MM.1S (cell line): ENCODE measurements at regions not wholly inside any gene's neighbourhood (a gene's known extent, or its start where the extent isn't known, plus 50 kb on each side); places are given as distances from the start of the nearest gene placed in this dataset.

Experiments
- DNase-seq: peaks from one replicate; pipeline ENCODE4 v3.0.0-alpha.2; 2015
- H2AFZ ChIP-seq: fragments of 300-600 bp; sonication (generic); 2 replicates; pipeline ENCODE4 v1.6.0; 2016; ENCODE audit warnings: antibody characterized with exemption, low read length
- H3F3A ChIP-seq: fragments of 300-600 bp; sonication (generic); 2 replicates; pipeline ENCODE4 v1.6.1; 2016; ENCODE audit warnings: mild to moderate bottlenecking, antibody characterized with exemption, low read length, moderate library complexity, mixed read lengths; ENCODE audit not compliant: insufficient read depth
- H3K27ac ChIP-seq: fragments of 300-600 bp; sonication (generic); 2 replicates; pipeline ENCODE4 v1.5.1; 2016; ENCODE audit warnings: mild to moderate bottlenecking, low read length
- H3K27me3 ChIP-seq: fragments of 300-600 bp; sonication (generic); replicated peaks from 2 replicates; pipeline ENCODE4 v1.6.0; 2016; ENCODE audit warnings: low read length; ENCODE audit not compliant: insufficient read depth
- H3K36me3 ChIP-seq: fragments of 300-600 bp; sonication (generic); replicated peaks from 2 replicates; pipeline ENCODE4 v1.6.1; 2016; ENCODE audit warnings: mild to moderate bottlenecking, low read length, mixed read lengths; ENCODE audit not compliant: insufficient read depth
- H3K4me1 ChIP-seq: fragments of 300-600 bp; sonication (generic); 2 replicates; pipeline ENCODE4 v1.6.1; 2016; ENCODE audit warnings: low read length, mixed read lengths
- H3K4me2 ChIP-seq: fragments of 300-600 bp; sonication (generic); 2 replicates; pipeline ENCODE4 v1.6.0; 2016; ENCODE audit warnings: low read depth, low read length
- H3K4me3 ChIP-seq: fragments of 300-600 bp; sonication (generic); 2 replicates; pipeline ENCODE4 v1.5.1; 2016; ENCODE audit warnings: low read length, mixed read lengths
- H3K79me2 ChIP-seq: fragments of 300-600 bp; sonication (generic); 2 replicates; pipeline ENCODE4 v1.6.1; 2016; ENCODE audit warnings: mixed run types, low read length, mixed read lengths
- H3K9ac ChIP-seq: fragments of 300-600 bp; sonication (generic); 2 replicates; pipeline ENCODE4 v1.6.1; 2016; ENCODE audit warnings: low read length, mixed read lengths
- H3K9me2 ChIP-seq: fragments of 300-600 bp; sonication (generic); replicated peaks from 2 replicates; pipeline ENCODE4 v1.6.1; 2016; ENCODE audit warnings: mild to moderate bottlenecking, low read length, mixed read lengths; ENCODE audit not compliant: insufficient read depth
- H3K9me3 ChIP-seq: fragments of 300-600 bp; sonication (generic); replicated peaks from 2 replicates; pipeline ENCODE4 v1.6.1; 2016; ENCODE audit warnings: mild to moderate bottlenecking, low read length, mixed read lengths; ENCODE audit not compliant: insufficient read depth
- H4K20me1 ChIP-seq: fragments of 300-600 bp; sonication (generic); 2 replicates; pipeline ENCODE4 v1.6.1; 2016; ENCODE audit warnings: mild to moderate bottlenecking, low read length, moderate library complexity, mixed read lengths; ENCODE audit not compliant: insufficient read depth
- CTCF ChIP-seq: fragments of 300-600 bp; sonication (generic); IDR thresholded peaks from 2 replicates; pipeline ENCODE4 v1.5.1; 2016; ENCODE audit warnings: antibody characterized with exemption, low read length, mixed read lengths
- EZH2 ChIP-seq: fragments of 300-600 bp; sonication (generic); optimal IDR thresholded peaks from 2 replicates; pipeline ENCODE3; 2017; ENCODE audit warnings: low read depth, mild to moderate bottlenecking, antibody characterized with exemption, low read length, mixed read lengths
- EZH2phosphoT487 ChIP-seq: fragments of 300-600 bp; sonication (generic); IDR thresholded peaks from 2 replicates; pipeline ENCODE4 v1.6.1; 2018; ENCODE audit warnings: antibody characterized with exemption, low read length

GRCh38 chr2:139968588-139968987 lies 1188.4 kb upstream of the NXPH2 start:
- H3K4me2 ChIP-seq, result no peak overlapping the region
- no peaks in the 10 kb centered on the region for H3F3A ChIP-seq
- no peaks in the 10 kb centered on the region for H3K27me3 ChIP-seq
- H4K20me1 ChIP-seq, result no peaks in the 10 kb centered on the region
- no peak overlapping the region for H3K9ac ChIP-seq
- no peaks in the 10 kb centered on the region for H3K9me2 ChIP-seq
- no peak overlapping the region for H3K27ac ChIP-seq
- no peak for DNase-seq
- no peak for TF ChIP-seq CTCF
- TF ChIP-seq EZH2phosphoT487, result no peak
- no peak for TF ChIP-seq EZH2
- no peak overlapping the region for H3K4me3 ChIP-seq
- no peaks in the 10 kb centered on the region for H3K79me2 ChIP-seq
- H3K4me1 ChIP-seq, result no peaks in the 10 kb centered on the region
- no peak overlapping the region for H2AFZ ChIP-seq
- no peaks in the 10 kb centered on the region for H3K9me3 ChIP-seq
- no peaks in the 10 kb centered on the region for H3K36me3 ChIP-seq

GRCh38 chr2:139967665-139968064 lies 1187.5 kb upstream of the NXPH2 start:
- H3K4me1 ChIP-seq, result no peaks in the 10 kb centered on the region

GRCh38 chr2:139964721-139965440 lies 1184.7 kb upstream of the NXPH2 start:
- H3K9ac ChIP-seq, result no peak overlapping the region
- TF ChIP-seq EZH2 (no peak), CTCF (no peak), EZH2phosphoT487 (no peak)
- H3K27ac ChIP-seq, result no peak overlapping the region
- H3K79me2 ChIP-seq, result no peaks in the 10 kb centered on the region
- H3K4me1 ChIP-seq, result no peaks in the 10 kb centered on the region
- no peak for DNase-seq
- H3K27me3 ChIP-seq, result no peaks in the 10 kb centered on the region
- no peak overlapping the region for H3K4me2 ChIP-seq
- H3K9me2 ChIP-seq, result no peaks in the 10 kb centered on the region
- H3K4me3 ChIP-seq, result no peak overlapping the region
- no peaks in the 10 kb centered on the region for H3K9me3 ChIP-seq
- H3K36me3 ChIP-seq, result no peaks in the 10 kb centered on the region
- H2AFZ ChIP-seq, result no peak overlapping the region
- no peaks in the 10 kb centered on the region for H3F3A ChIP-seq
- no peaks in the 10 kb centered on the region for H4K20me1 ChIP-seq

More at GRCh38 chr2:139967665-139968064, 1187.5 kb upstream of the NXPH2 start:
- H4K20me1 ChIP-seq, result no peaks in the 10 kb centered on the region
- H3K4me3 ChIP-seq, result no peak overlapping the region
- no peak overlapping the region for H3K4me2 ChIP-seq
- H2AFZ ChIP-seq, result no peak overlapping the region
- H3F3A ChIP-seq, result no peaks in the 10 kb centered on the region
- DNase-seq, result no peak
- no peaks in the 10 kb centered on the region for H3K9me2 ChIP-seq
- no peaks in the 10 kb centered on the region for H3K36me3 ChIP-seq
- H3K79me2 ChIP-seq, result no peaks in the 10 kb centered on the region
- H3K9me3 ChIP-seq, result no peaks in the 10 kb centered on the region
- H3K9ac ChIP-seq, result no peak overlapping the region
- TF ChIP-seq EZH2phosphoT487 (no peak), CTCF (no peak), EZH2 (no peak)
- no peak overlapping the region for H3K27ac ChIP-seq
- H3K27me3 ChIP-seq, result no peaks in the 10 kb centered on the region
